Thyroid gland (tissue), 4 donors: ENCODE measurements at regions not wholly inside any gene's neighbourhood (a gene's known extent, or its start where the extent isn't known, plus 50 kb on each side); places are given as distances from the start of the nearest gene placed in this dataset.

Source experiments
- CTCF ChIP-seq, 6 experiments: fragments of 200-600 bp in 3 of 6; fragments of 450-650 bp in 3 of 6; sonication (generic) in 3 of 6; IDR thresholded peaks; one replicate each; pipeline ENCODE4 v1.5.1; 2016 to 2019; ENCODE audit warnings: antibody characterized with exemption in 6 of 6, mild to moderate bottlenecking in 2 of 6, inconsistent platforms in 1 of 6, moderate library complexity in 1 of 6
- POLR2A ChIP-seq, 2 donors: fragments of 450-650 bp; IDR thresholded peaks; one replicate each; pipeline ENCODE4 v1.6.1; 2017; ENCODE audit warnings: antibody characterized with exemption in 2 of 2, mild to moderate bottlenecking in 2 of 2, moderate library complexity in 1 of 2

GRCh38 chr2:53188851-53189510 lies 578.6 kb upstream of the CHAC2 start:
- no peak for TF ChIP-seq POLR2A (IDR thresholded peaks at IDR 0.05)
- TF ChIP-seq CTCF (IDR thresholded peaks at IDR 0.05), result no peak
